Aorta (tissue), 5 donors: ENCODE measurements at regions not wholly inside any gene's neighbourhood (a gene's known extent, or its start where the extent isn't known, plus 50 kb on each side); places are given as distances from the start of the nearest gene placed in this dataset.

Experiments
- ATAC-seq: fragments of 200-7000 bp; cut with Tn5 transposase; one replicate; pipeline ENCODE4 v1.9.1; 2022; ENCODE audit warnings: moderate library complexity; ENCODE audit not compliant: low FRiP score
- DNase-seq, 2 donors: peaks; one replicate each; pipeline ENCODE4 v3.0.0-alpha.2; 2020
- H3K27ac ChIP-seq, 2 donors: one replicate each; pipeline ENCODE4 v1.5.1; 2013; ENCODE audit warnings: low read length in 2 of 2, mild to moderate bottlenecking in 2 of 2, moderate library complexity in 2 of 2, control low read depth in 1 of 2, inconsistent platforms in 1 of 2, low read depth in 1 of 2
- H3K27me3 ChIP-seq, 2 donors: one replicate each; pipeline ENCODE4 v1.6.1; 2013; ENCODE audit warnings: control low read depth in 1 of 2, low read length in 1 of 2, mild to moderate bottlenecking in 1 of 2, moderate library complexity in 1 of 2; ENCODE audit not compliant: insufficient read depth in 2 of 2, control insufficient read depth in 1 of 2
- H3K36me3 ChIP-seq, 2 donors: one replicate each; pipeline ENCODE4 v1.6.1; 2013; ENCODE audit warnings: control low read depth in 1 of 2, low read length in 1 of 2, mild to moderate bottlenecking in 1 of 2; ENCODE audit not compliant: insufficient read depth in 2 of 2, control insufficient read depth in 1 of 2
- H3K4me1 ChIP-seq, 2 donors: one replicate each; pipeline ENCODE4 v1.6.1; 2013; ENCODE audit warnings: low read length in 2 of 2, control low read depth in 1 of 2, mild to moderate bottlenecking in 1 of 2, moderate library complexity in 1 of 2; ENCODE audit not compliant: insufficient read depth in 2 of 2, control insufficient read depth in 1 of 2
- H3K4me3 ChIP-seq, 2 donors: one replicate each; pipeline ENCODE4 v1.5.1; 2013; ENCODE audit warnings: low read length in 2 of 2, control low read depth in 1 of 2, mild to moderate bottlenecking in 1 of 2
- H3K9me3 ChIP-seq: one replicate; pipeline ENCODE4 v1.6.1; 2013; ENCODE audit warnings: mild to moderate bottlenecking, low read length; ENCODE audit not compliant: control insufficient read depth
- WGBS, 2 donors: extraction: QIAGEN DNeasy Blood & Tissue Kit; methylation state at CpG; one replicate each; pipeline ENCODE4 v1.1.7; 2013; 5-methylcytosine and 5-hydroxymethylcytosine counted together
- intact Hi-C, 2 donors: fragments of 100-400 bp; cut with DNase I; formaldehyde crosslinking; loops; one replicate each; pipeline versions ENCODE4 v1.14.2 to v1.15.0; 2022
- donor health status: healthy with polysubstance abuse.
- donor health status: Bipolar disorder and iron deficiency.
- donor health status: DM: no; HTN: no; CAD: no.
- donor health status: DM: no; HTN: no; CAD: no.
- donor health status: DM: yes; HTN: yes; CAD: no.

DNA sequence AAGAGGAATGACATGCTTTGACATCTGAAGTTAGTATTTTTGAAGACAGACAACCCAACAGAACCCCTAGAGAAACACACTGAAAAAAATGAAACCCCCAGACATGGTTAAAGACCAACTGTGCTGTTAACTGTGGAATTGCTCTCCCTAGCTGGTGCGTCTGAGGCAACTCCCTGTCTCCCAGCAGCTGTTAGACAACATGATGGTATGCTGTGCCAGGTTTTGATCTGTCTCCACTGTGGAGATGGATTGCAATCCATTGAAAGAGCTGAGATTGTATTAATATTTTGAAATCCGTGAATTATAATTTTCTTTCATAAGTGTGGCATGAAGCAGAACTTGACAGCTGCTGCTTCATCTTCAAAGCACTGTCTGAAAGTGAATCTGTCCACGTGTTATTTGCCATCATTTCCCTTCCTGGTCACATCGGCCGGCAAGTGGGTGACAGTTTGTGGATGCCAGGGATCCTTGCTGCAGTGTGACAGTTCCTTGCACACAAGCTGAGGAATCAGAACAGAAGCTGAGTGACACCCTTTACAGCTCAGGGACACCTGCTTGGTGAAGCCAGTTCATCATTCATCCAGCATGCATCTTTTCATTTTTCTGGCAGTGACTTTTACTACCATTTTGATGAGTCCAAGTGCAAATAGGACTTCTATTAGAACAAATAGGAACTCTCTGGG is 58.2 kb upstream of the ACSL3 start:
- Histone ChIP-seq H3K4me3 (no peak overlapping the region), H3K4me1 (no peaks in the 10 kb centered on the region), H3K36me3 (no peaks in the 10 kb centered on the region), H3K9me3 (no peaks in the 10 kb centered on the region), H3K27me3 (no peaks in the 10 kb centered on the region), H3K27ac (no peak overlapping the region)
- 88 to 91% methylated on average over 5 of the region's 5 CpGs for WGBS, 2 donors
- intact Hi-C loops = loop anchor here in 1 of 2 donors (5.0 kb wide), 1 partner anchor 40 kb away; no protein-coding TSS in a partner anchor
- no peak for ATAC-seq
- no peak for DNase-seq

DNA sequence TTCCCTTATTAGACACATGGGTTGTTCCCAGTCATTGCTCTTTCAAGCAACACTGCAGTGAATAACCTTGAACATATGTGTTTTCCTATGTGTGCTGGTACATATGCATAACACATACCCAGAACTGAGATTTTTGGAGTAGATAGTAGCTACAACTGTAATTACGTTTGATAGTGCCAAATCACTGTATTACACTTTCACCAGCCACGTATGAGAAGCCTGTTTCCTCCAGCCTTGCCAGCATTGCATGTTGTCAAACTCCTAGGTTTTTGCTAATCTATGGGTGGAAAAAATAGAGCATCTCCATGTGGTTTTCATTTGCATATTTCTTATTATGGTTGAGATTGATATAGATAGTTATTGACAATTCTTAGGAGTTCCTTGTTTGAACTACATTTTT is 56.5 kb upstream of the ACSL3 start:
- no peak for ATAC-seq
- intact Hi-C loops = loop anchor here in 1 of 2 donors (5.0 kb wide), 1 partner anchor 38 kb away; no protein-coding TSS in a partner anchor
- Histone ChIP-seq H3K4me3 (no peak overlapping the region), H3K9me3 (no peaks in the 10 kb centered on the region), H3K27me3 (no peaks in the 10 kb centered on the region), H3K27ac (no peak overlapping the region), H3K4me1 (no peaks in the 10 kb centered on the region), H3K36me3 (no peaks in the 10 kb centered on the region)
- DNase-seq = no peak
- 81% methylated on average over 2 of the region's 2 CpGs for WGBS, 2 donors

DNA sequence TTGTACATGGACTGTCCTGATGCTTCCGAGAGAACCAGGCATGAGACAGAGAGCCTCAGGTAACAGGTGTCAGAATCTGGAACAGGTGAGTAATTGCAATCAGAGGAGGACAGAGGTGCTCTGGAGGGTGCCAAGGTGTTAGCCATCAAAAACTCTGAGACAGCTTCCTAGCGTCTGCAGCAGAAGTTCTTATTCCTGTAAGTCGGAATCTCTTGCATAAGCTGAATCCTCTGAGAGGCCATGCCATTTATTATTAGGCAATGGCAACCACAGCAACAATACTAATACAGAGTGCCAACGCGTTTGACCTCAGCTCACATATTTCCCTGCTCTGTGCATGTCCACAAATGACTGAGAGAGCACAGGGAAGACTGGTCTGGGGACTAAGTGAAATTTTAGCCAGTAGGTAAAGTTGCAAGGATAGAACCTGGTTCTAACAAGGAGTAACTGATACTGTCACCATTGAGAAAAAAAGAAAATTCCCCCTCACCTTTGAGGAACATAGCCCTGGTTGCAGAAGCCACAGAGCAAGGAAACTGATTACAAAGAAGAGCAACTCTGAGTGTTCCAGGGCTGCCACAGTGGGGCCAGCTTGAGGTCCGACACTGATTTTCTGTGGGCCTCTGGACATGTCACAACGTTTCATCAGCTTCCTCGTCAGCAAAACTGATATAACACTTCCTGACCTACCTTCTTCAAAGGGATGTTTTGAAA is 55.1 kb upstream of the ACSL3 start:
- Histone ChIP-seq H3K27me3 (no peaks in the 10 kb centered on the region), H3K9me3 (no peaks in the 10 kb centered on the region), H3K36me3 (no peaks in the 10 kb centered on the region), H3K4me1 (no peaks in the 10 kb centered on the region), H3K27ac (no peak overlapping the region), H3K4me3 (no peak overlapping the region)
- DNase-seq (no peak), ATAC-seq (no peak)
- WGBS, 2 donors = 67 to 73% methylated on average over 8 of the region's 8 CpGs
- intact Hi-C loops = no loop called here

DNA sequence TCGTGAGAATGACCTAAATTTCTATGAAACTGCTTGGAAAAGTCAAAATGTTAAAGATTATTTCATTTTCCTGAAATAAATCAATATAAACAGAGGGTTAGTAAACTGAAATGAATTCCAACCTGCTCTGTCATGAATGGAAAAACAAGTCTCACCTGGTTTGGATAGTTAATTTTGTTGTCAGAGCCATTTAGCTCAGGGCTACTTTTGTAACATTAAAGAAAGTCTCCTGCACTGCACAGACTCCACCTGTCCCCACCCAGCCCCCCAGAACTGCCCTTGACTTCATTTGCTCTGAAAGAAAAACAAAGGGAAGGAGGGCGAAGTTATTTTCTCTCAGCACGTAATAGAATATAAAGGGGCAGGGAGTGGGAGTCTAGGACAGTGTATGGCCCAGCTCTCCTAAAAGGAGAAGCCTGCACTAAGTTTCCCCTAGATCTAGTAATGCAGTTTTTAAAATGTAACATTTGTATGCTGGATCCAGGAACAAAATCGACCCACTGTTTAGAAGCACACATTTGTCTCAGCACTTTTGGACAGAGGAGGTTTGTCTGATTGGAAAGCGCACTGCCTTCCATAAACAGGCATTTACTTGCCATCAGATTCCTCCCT is 54.2 kb upstream of the ACSL3 start:
- Histone ChIP-seq H3K9me3 (no peaks in the 10 kb centered on the region), H3K4me1 (no peaks in the 10 kb centered on the region), H3K4me3 (no peak overlapping the region), H3K27me3 (no peaks in the 10 kb centered on the region), H3K27ac (no peak overlapping the region), H3K36me3 (no peaks in the 10 kb centered on the region)
- no peak for DNase-seq
- intact Hi-C loops = no loop called here
- ATAC-seq = no peak
- 71 to 75% methylated on average over 5 of the region's 5 CpGs for WGBS, 2 donors

DNA sequence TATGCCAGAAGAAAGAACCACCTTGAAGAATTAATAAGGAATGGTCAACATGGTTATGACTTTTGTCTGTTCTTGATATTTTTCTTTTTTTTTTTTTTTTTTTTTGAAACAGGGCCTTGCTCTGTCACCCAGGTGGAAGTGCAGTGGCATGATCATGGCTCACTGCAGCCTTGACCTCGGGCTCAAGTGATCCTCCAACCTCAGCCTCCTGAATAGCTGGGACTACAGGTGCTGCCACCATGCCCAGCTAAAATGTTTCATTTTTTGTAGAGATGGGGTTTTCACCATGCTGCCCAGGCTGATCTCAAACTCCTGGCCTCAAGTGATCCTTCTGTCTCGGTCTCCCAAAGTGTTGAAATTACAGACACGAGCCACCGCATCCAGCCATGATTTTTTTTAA is 53.4 kb upstream of the ACSL3 start:
- DNase-seq (no peak), ATAC-seq (no peak)
- Histone ChIP-seq H3K4me1 (no peaks in the 10 kb centered on the region), H3K27me3 (no peaks in the 10 kb centered on the region), H3K27ac (no peak overlapping the region), H3K9me3 (no peaks in the 10 kb centered on the region), H3K4me3 (no peak overlapping the region), H3K36me3 (no peaks in the 10 kb centered on the region)
- WGBS, 2 donors = 96 to 97% methylated on average over 4 of the region's 4 CpGs
- intact Hi-C loops = no loop called here

DNA sequence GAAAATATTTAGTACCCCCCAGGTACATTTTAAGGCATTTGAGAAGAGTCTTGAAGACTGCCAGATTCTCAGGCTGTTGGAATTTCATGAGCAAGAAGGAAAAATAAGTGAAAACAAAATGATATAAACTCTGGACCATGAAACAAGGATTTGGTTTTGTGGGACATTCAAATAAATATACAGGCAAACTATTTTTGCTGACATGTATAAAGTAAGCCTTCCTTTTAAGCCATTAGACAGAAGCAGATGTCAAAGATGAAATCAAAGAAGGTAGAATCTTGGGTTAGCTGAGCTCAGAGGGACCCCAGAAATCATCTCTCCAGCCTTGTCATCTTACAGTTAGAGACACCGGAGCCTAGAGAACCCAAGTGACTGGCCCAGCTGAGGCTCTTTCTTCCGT is 51.3 kb upstream of the ACSL3 start:
- no peaks in the 10 kb centered on the region for H3K27me3 ChIP-seq
- H3K9me3 ChIP-seq = no peaks in the 10 kb centered on the region
- H3K4me3 ChIP-seq = no peak overlapping the region
- no peak for DNase-seq
- H3K4me1 ChIP-seq = no peaks in the 10 kb centered on the region
- H3K27ac ChIP-seq = no peak overlapping the region
- intact Hi-C loops = no loop called here
- no peaks in the 10 kb centered on the region for H3K36me3 ChIP-seq
- no peak for ATAC-seq
- whole genome bisulfite sequencing, 2 donors = 92 to 98% methylated on average over 2 of the region's 2 CpGs

DNA sequence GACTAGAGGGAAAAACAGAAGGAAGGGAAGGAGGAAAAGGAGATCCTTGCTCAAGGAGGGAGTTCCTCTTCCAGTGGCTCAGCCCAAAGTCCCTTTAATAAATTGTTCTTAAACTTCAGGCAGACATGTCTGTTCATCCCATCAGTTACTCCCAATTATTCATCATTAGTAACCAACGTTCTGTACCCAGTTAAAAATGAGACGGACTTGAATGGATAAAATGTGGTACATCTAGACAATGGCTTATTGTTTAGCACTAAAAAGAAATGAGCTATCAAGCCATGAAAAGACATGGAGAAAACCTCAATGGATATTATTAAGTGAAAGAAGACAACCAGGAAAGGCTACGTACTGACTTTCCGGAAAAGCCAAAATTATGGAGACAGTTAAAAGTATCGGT is 50.8 kb upstream of the ACSL3 start:
- H3K9me3 ChIP-seq = no peaks in the 10 kb centered on the region
- no peaks in the 10 kb centered on the region for H3K4me1 ChIP-seq
- no peak overlapping the region for H3K4me3 ChIP-seq
- no peaks in the 10 kb centered on the region for H3K36me3 ChIP-seq
- no peak overlapping the region for H3K27ac ChIP-seq
- DNase-seq = no peak
- 95% methylated on average over 5 of the region's 5 CpGs for WGBS, 2 donors
- H3K27me3 ChIP-seq = no peaks in the 10 kb centered on the region
- ATAC-seq = no peak
- intact Hi-C loops = no loop called here
